Osteoblast (primary cell): ENCODE measurements at regions not wholly inside any gene's neighbourhood (a gene's known extent, or its start where the extent isn't known, plus 50 kb on each side); places are given as distances from the start of the nearest gene placed in this dataset.
"Not testable (repeated sequence)": the region's sequence is repeated elsewhere in the genome, so short reads cannot be mapped to it uniquely, and the experiment has no call there.

Source experiments
- DNase-seq: peaks from one replicate; pipeline ENCODE4 v3.0.0; 2011; ENCODE audit warnings: low spot score, mixed read lengths; ENCODE audit not compliant: insufficient read length; ENCODE audit errors: missing footprints
- H2AFZ ChIP-seq: 2 replicates; pipeline ENCODE4 v1.6.0; 2011; ENCODE audit warnings: mild to moderate bottlenecking, low read length
- H3K27ac ChIP-seq: 2 replicates; pipeline ENCODE4 v1.5.1; 2011; ENCODE audit warnings: mild to moderate bottlenecking, low read depth, low read length, moderate library complexity
- H3K27me3 ChIP-seq: 2 replicates; pipeline ENCODE4 v1.6.0; 2012; ENCODE audit warnings: mild to moderate bottlenecking, control low read depth, inconsistent platforms, low read length, moderate library complexity; ENCODE audit not compliant: insufficient read depth
- H3K36me3 ChIP-seq: 2 replicates; pipeline ENCODE4 v1.5.1; 2011; ENCODE audit warnings: mild to moderate bottlenecking, low read length, control low read depth, moderate library complexity; ENCODE audit not compliant: insufficient read depth
- H3K4me1 ChIP-seq: 2 replicates; pipeline ENCODE4 v1.5.1; 2011; ENCODE audit warnings: mild to moderate bottlenecking, low read length, control low read depth, moderate library complexity; ENCODE audit not compliant: insufficient read depth
- H3K4me2 ChIP-seq: 2 replicates; pipeline ENCODE4 v1.6.0; 2011; ENCODE audit warnings: mild to moderate bottlenecking, low read length; ENCODE audit not compliant: insufficient read depth
- H3K4me3 ChIP-seq: fragments of 200-600 bp; sonication (generic); 3 replicates; pipeline ENCODE4 v1.5.1; 2012; ENCODE audit warnings: mild to moderate bottlenecking, low read length, inconsistent platforms; ENCODE audit not compliant: insufficient read depth
- H3K79me2 ChIP-seq: 2 replicates; pipeline ENCODE4 v1.6.0; 2012; ENCODE audit warnings: mild to moderate bottlenecking, low read length, control low read depth, inconsistent platforms; ENCODE audit not compliant: insufficient read depth
- H3K9me3 ChIP-seq: 2 replicates; pipeline ENCODE4 v1.5.1; 2011; ENCODE audit warnings: low read depth, low read length, control low read depth
- H4K20me1 ChIP-seq: 2 replicates; pipeline ENCODE4 v1.6.0; 2012; ENCODE audit warnings: mild to moderate bottlenecking, low read length, control low read depth; ENCODE audit not compliant: insufficient read depth
- CTCF ChIP-seq: IDR thresholded peaks from 2 replicates; pipeline ENCODE4 v1.5.1; 2011; ENCODE audit warnings: mild to moderate bottlenecking, low read depth, low read length, moderate library complexity; ENCODE audit errors: extremely low read depth

- no peak for TF ChIP-seq CTCF
- DNase-seq: no peak
- peaks cover 3% of the 10 kb centered on the region for H3K27me3 ChIP-seq
Measured at GRCh38 chr2:72026819-72027425, 120.7 kb downstream of the CYP26B1 start.

GRCh38 chr2:72024451-72025175, 123.0 kb downstream of the CYP26B1 start:
- Histone ChIP-seq H3K79me2 (no peaks in the 10 kb centered on the region), H3K27ac (no peak overlapping the region), H3K4me3 (no peak overlapping the region), H3K4me1 (no peaks in the 10 kb centered on the region), H4K20me1 (no peaks in the 10 kb centered on the region), H3K27me3 (no peaks in the 10 kb centered on the region), H3K9me3 (no peaks in the 10 kb centered on the region), H3K4me2 (no peak overlapping the region), H2AFZ (no peak overlapping the region), H3K36me3 (no peaks in the 10 kb centered on the region)
- no peak for TF ChIP-seq CTCF
- no peak for DNase-seq

More at GRCh38 chr2:72026819-72027425, 120.7 kb downstream of the CYP26B1 start:
- no peaks in the 10 kb centered on the region for H3K4me1 ChIP-seq
- no peaks in the 10 kb centered on the region for H3K79me2 ChIP-seq
- H3K4me3 ChIP-seq: no peak overlapping the region
- no peak overlapping the region for H3K4me2 ChIP-seq
- no peaks in the 10 kb centered on the region for H3K36me3 ChIP-seq
- H2AFZ ChIP-seq: no peak overlapping the region
- no peak overlapping the region for H3K27ac ChIP-seq
- H4K20me1 ChIP-seq: no peaks in the 10 kb centered on the region
- no peaks in the 10 kb centered on the region for H3K9me3 ChIP-seq

GRCh38 chr2:72023678-72024390, 123.8 kb downstream of the CYP26B1 start:
- H3K79me2 ChIP-seq: no peaks in the 10 kb centered on the region
- no peaks in the 10 kb centered on the region for H3K9me3 ChIP-seq
- H3K27me3 ChIP-seq: no peaks in the 10 kb centered on the region
- no peak overlapping the region for H3K4me3 ChIP-seq
- no peaks in the 10 kb centered on the region for H4K20me1 ChIP-seq
- H3K36me3 ChIP-seq: no peaks in the 10 kb centered on the region
- no peak for TF ChIP-seq CTCF
- DNase-seq: no peak
- H2AFZ ChIP-seq: no peak overlapping the region
- H3K27ac ChIP-seq: no peak overlapping the region
- no peaks in the 10 kb centered on the region for H3K4me1 ChIP-seq
- no peak overlapping the region for H3K4me2 ChIP-seq

DNA sequence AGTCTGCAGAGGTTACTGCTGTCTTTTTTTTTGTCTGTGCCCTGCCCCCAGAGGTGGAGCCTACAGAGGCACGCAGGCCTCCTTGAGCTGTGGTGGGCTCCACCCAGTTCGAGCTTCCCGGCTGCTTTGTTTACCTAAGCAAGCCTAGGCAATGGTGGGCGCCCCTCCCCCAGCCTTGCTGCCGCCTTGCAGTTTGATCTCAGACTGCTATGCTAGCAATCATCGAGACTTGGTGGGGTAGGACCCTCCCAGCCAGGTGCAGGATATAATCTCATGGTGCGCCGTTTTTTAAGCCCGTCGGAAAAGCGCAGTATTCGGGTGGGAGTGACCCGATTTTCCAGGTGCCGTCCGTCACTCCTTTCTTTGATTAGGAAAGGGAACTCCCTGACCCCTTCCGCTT, 126.3 kb downstream of the CYP26B1 start:
- H3K27ac ChIP-seq, H3K79me2 ChIP-seq, H3K36me3 ChIP-seq, H3K27me3 ChIP-seq, H4K20me1 ChIP-seq, DNase-seq, H3K4me2 ChIP-seq, H2AFZ ChIP-seq, H3K4me3 ChIP-seq, H3K4me1 ChIP-seq, H3K9me3 ChIP-seq: not testable (repeated sequence)
